Muscle of arm (tissue), 1 donor: ENCODE measurements at regions not wholly inside any gene's neighbourhood (a gene's known extent, or its start where the extent isn't known, plus 50 kb on each side); places are given as distances from the start of the nearest gene placed in this dataset.

ENCODE experiments used
- DNase-seq: peaks from one replicate; pipeline ENCODE4 v3.0.0-alpha.2; 2013

GRCh38 chr10:88127766-88128165 is 264.3 kb downstream of the PTEN start:
- DNase-seq = no peak

- DNase-seq = no peak
Observed at GRCh38 chr10:88129013-88129412, 265.6 kb downstream of the PTEN start.

GRCh38 chr10:88130912-88131311 is 267.5 kb downstream of the PTEN start:
- DNase-seq = no peak

- no peak for DNase-seq
Observed at GRCh38 chr10:88131511-88132139, 268.2 kb downstream of the PTEN start.

- DNase-seq = no peak
Observed at GRCh38 chr10:88136712-88137111, 273.3 kb downstream of the PTEN start.

GRCh38 chr10:88138319-88138848 is 275.0 kb downstream of the PTEN start:
- DNase-seq = no peak

- peak; percentile 25 for DNase-seq
Observed at GRCh38 chr10:88147000-88147798, 283.8 kb downstream of the PTEN start.

- no peak for DNase-seq
Observed at GRCh38 chr10:88149906-88150305, 286.5 kb downstream of the PTEN start.

GRCh38 chr10:88150339-88150738 is 286.9 kb downstream of the PTEN start:
- DNase-seq = no peak

- no peak for DNase-seq
Observed at GRCh38 chr10:88152728-88153133, 289.3 kb downstream of the PTEN start.

- no peak for DNase-seq
Observed at GRCh38 chr10:88154596-88155250, 291.3 kb downstream of the PTEN start.

GRCh38 chr10:88156341-88156740 is 292.9 kb downstream of the PTEN start:
- no peak for DNase-seq

GRCh38 chr10:88157981-88158465 is 294.6 kb downstream of the PTEN start:
- DNase-seq = peak; percentile 43

- no peak for DNase-seq
Observed at GRCh38 chr10:88158526-88159122, 295.2 kb downstream of the PTEN start.

GRCh38 chr10:88159127-88159829 is 295.9 kb downstream of the PTEN start:
- no peak for DNase-seq

GRCh38 chr10:88161070-88161469 is 297.6 kb downstream of the PTEN start:
- no peak for DNase-seq

GRCh38 chr10:88161756-88162155 is 298.3 kb downstream of the PTEN start:
- no peak for DNase-seq

GRCh38 chr10:88162852-88163251 is 299.4 kb downstream of the PTEN start:
- no peak for DNase-seq

- DNase-seq = no peak
Observed at GRCh38 chr10:88163572-88163971, 300.1 kb downstream of the PTEN start.

- DNase-seq = no peak
Observed at GRCh38 chr10:88164471-88164870, 301.0 kb downstream of the PTEN start.

- DNase-seq = no peak
Observed at GRCh38 chr10:88165849-88166271, 302.4 kb downstream of the PTEN start.
